Neural progenitor cell (in vitro differentiated cells): ENCODE measurements at regions not wholly inside any gene's neighbourhood (a gene's known extent, or its start where the extent isn't known, plus 50 kb on each side); places are given as distances from the start of the nearest gene placed in this dataset.

ENCODE experiments used
- DNase-seq: peaks from one replicate; pipeline ENCODE4 v3.0.0-alpha.2; 2016; ENCODE audit warnings: low spot score
- H2AFZ ChIP-seq: fragments of 200-600 bp; sonication (generic); replicated peaks from 2 replicates; pipeline ENCODE4 v1.6.1; 2016; ENCODE audit warnings: antibody characterized with exemption
- H3F3A ChIP-seq: fragments of 200-600 bp; sonication (generic); 2 replicates; pipeline ENCODE4 v1.6.1; 2016; ENCODE audit warnings: antibody characterized with exemption, low read depth
- H3K27ac ChIP-seq: fragments of 200-600 bp; sonication (generic); 2 replicates; pipeline ENCODE4 v1.5.1; 2016; ENCODE audit warnings: mild to moderate bottlenecking
- H3K27me3 ChIP-seq: fragments of 200-600 bp; sonication (generic); 2 replicates; pipeline ENCODE4 v1.6.1; 2016; ENCODE audit warnings: mild to moderate bottlenecking, moderate library complexity
- H3K36me3 ChIP-seq: fragments of 200-600 bp; sonication (generic); 2 replicates; pipeline ENCODE4 v1.5.1; 2016
- H3K4me1 ChIP-seq: fragments of 200-600 bp; sonication (generic); 2 replicates; pipeline ENCODE4 v1.6.1; 2016; ENCODE audit warnings: mixed run types
- H3K4me2 ChIP-seq: fragments of 200-600 bp; sonication (generic); 2 replicates; pipeline ENCODE4 v1.6.1; 2016
- H3K4me3 ChIP-seq: fragments of 200-600 bp; sonication (generic); 2 replicates; pipeline ENCODE4 v1.5.1; 2016
- H3K79me2 ChIP-seq: fragments of 200-600 bp; sonication (generic); 2 replicates; pipeline ENCODE4 v1.6.1; 2016; ENCODE audit warnings: low read depth
- H3K9ac ChIP-seq: fragments of 200-600 bp; sonication (generic); 2 replicates; pipeline ENCODE4 v1.6.1; 2016
- H3K9me3 ChIP-seq: fragments of 200-600 bp; sonication (generic); 2 replicates; pipeline ENCODE4 v1.5.1; 2016; ENCODE audit warnings: low read depth
- H4K20me1 ChIP-seq: fragments of 200-600 bp; sonication (generic); 2 replicates; pipeline ENCODE4 v1.6.1; 2016; ENCODE audit warnings: low read depth
- H3K27ac Mint-ChIP-seq: 3 replicates; pipeline ENCODE4 v1.8.0; 2021; ENCODE audit warnings: mixed read lengths
- H3K27me3 Mint-ChIP-seq: 2 replicates; pipeline ENCODE4 v1.8.0; 2022; ENCODE audit warnings: low read depth, mild to moderate bottlenecking, inconsistent platforms, moderate library complexity, mixed read lengths; ENCODE audit not compliant: insufficient read depth
- H3K36me3 Mint-ChIP-seq: 3 replicates; pipeline ENCODE4 v1.8.0; 2021; ENCODE audit warnings: mixed read lengths
- H3K4me1 Mint-ChIP-seq: 3 replicates; pipeline ENCODE4 v1.8.0; 2021; ENCODE audit warnings: mixed read lengths
- H3K4me3 Mint-ChIP-seq: 3 replicates; pipeline ENCODE4 v1.8.0; 2021; ENCODE audit warnings: mild to moderate bottlenecking, moderate library complexity, mixed read lengths
- H3K9me3 Mint-ChIP-seq: 3 replicates; pipeline ENCODE4 v1.8.0; 2020; ENCODE audit warnings: mixed read lengths
- CTCF ChIP-seq: fragments of 200-600 bp; sonication (generic); IDR thresholded peaks from 2 replicates; pipeline ENCODE4 v1.5.1; 2017; ENCODE audit warnings: antibody characterized with exemption, mild to moderate bottlenecking
- EZH2 ChIP-seq: fragments of 200-600 bp; sonication (generic); IDR thresholded peaks from 2 replicates; pipeline ENCODE4 v1.6.1; 2017; ENCODE audit warnings: antibody characterized with exemption, mild to moderate bottlenecking, moderate library complexity
- EZH2phosphoT487 ChIP-seq: fragments of 200-600 bp; sonication (generic); IDR thresholded peaks from 2 replicates; pipeline ENCODE4 v1.6.1; 2017; ENCODE audit warnings: antibody characterized with exemption

DNA sequence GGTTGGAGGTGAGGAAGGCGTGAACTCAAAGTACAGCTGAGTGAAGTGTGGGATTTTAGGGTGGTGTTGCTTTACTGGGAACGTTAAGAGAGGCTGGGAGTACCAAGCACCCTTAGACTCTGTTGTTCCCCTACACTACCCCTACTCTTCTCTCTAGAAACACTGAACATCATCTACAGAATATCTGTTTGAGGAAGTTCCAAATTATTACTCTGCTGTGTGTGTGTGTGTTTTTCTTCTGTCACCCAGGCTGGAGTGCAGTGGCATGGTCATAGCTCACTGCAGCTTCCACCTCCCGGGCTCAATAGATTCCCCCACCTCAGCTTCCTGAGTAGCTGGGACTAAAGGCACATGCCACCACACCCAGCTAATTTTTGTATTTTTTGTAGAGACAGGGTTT, 76.7 kb upstream of the AP1S2 start:
- no peaks in the 10 kb centered on the region for H3K79me2 ChIP-seq
- peaks cover 2% of the 10 kb centered on the region for H3K27me3 Mint-ChIP-seq
- H3F3A ChIP-seq = peaks cover 16% of the 10 kb centered on the region
- TF ChIP-seq EZH2phosphoT487 (no peak), CTCF (no peak), EZH2 (no peak)
- peaks cover 14% of the 10 kb centered on the region for H3K4me1 Mint-ChIP-seq
- no peak overlapping the region for H3K9ac ChIP-seq
- H3K4me3 ChIP-seq = no peak overlapping the region
- H3K9me3 Mint-ChIP-seq = no peaks in the 10 kb centered on the region
- H4K20me1 ChIP-seq = no peaks in the 10 kb centered on the region
- H3K27ac Mint-ChIP-seq = no peak overlapping the region
- H3K4me3 Mint-ChIP-seq = no peak overlapping the region
- H3K36me3 ChIP-seq = no peaks in the 10 kb centered on the region
- no peak for DNase-seq
- H3K4me1 ChIP-seq = peaks cover 43% of the 10 kb centered on the region
- no peaks in the 10 kb centered on the region for H3K36me3 Mint-ChIP-seq
- no peaks in the 10 kb centered on the region for H3K9me3 ChIP-seq
- peak overlapping the region; percentile 22 for H2AFZ ChIP-seq
- H3K4me2 ChIP-seq = no peak overlapping the region
- no peaks in the 10 kb centered on the region for H3K27me3 ChIP-seq
- H3K27ac ChIP-seq = no peak overlapping the region

DNA sequence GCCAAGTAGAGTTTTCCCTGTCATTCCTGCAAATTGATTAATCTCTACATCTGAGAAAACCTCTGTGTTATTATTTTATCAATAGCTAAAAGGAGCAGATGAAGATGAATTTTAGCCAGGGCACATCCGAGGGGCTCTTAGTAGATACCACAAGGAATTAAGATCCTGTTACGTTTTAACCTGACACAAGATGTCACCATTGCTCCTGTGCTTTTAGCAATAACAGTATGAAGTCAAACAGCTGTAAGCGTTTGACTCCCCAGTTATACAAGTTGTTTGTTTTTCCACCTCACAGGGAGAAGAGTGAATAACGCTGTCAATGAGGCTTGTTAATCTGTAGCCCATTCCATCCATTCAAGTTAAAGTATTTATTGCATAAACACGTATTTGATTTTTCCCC, 76.0 kb upstream of the AP1S2 start:
- H3K79me2 ChIP-seq = no peaks in the 10 kb centered on the region
- Mint-ChIP-seq H3K9me3 (no peaks in the 10 kb centered on the region), H3K36me3 (no peaks in the 10 kb centered on the region), H3K27ac (no peak overlapping the region), H3K27me3 (peaks cover 2% of the 10 kb centered on the region), H3K4me3 (no peak overlapping the region), H3K4me1 (peaks cover 14% of the 10 kb centered on the region)
- no peaks in the 10 kb centered on the region for H3K9me3 ChIP-seq
- TF ChIP-seq CTCF (peak; percentile 70), EZH2phosphoT487 (no peak), EZH2 (no peak)
- no peaks in the 10 kb centered on the region for H4K20me1 ChIP-seq
- H3K36me3 ChIP-seq = no peaks in the 10 kb centered on the region
- H2AFZ ChIP-seq = peak overlapping the region; percentile 69
- no peak overlapping the region for H3K4me3 ChIP-seq
- H3K4me2 ChIP-seq = no peak overlapping the region
- no peak overlapping the region for H3K9ac ChIP-seq
- peaks cover 43% of the 10 kb centered on the region for H3K4me1 ChIP-seq
- peak; percentile 76 for DNase-seq
- H3F3A ChIP-seq = peaks cover 16% of the 10 kb centered on the region
- no peaks in the 10 kb centered on the region for H3K27me3 ChIP-seq
- H3K27ac ChIP-seq = no peak overlapping the region

- Mint-ChIP-seq H3K4me3 (no peak overlapping the region), H3K9me3 (peaks cover 6% of the 10 kb centered on the region), H3K27ac (no peak overlapping the region), H3K36me3 (no peaks in the 10 kb centered on the region), H3K4me1 (peaks cover 14% of the 10 kb centered on the region), H3K27me3 (peaks cover 2% of the 10 kb centered on the region)
- no peak for DNase-seq
- Histone ChIP-seq H3K4me2 (no peak overlapping the region), H3K79me2 (no peaks in the 10 kb centered on the region), H3K9me3 (no peaks in the 10 kb centered on the region), H2AFZ (peak overlapping the region; percentile 69), H3K27ac (no peak overlapping the region), H3F3A (peaks cover 16% of the 10 kb centered on the region), H3K27me3 (no peaks in the 10 kb centered on the region), H3K4me3 (no peak overlapping the region), H3K4me1 (peaks cover 43% of the 10 kb centered on the region), H3K9ac (no peak overlapping the region), H3K36me3 (no peaks in the 10 kb centered on the region), H4K20me1 (no peaks in the 10 kb centered on the region)
- TF ChIP-seq EZH2phosphoT487 = no peak
- no peak for TF ChIP-seq EZH2
- no peak for TF ChIP-seq CTCF
Measured at GRCh38 chrX:15929194-15929593, 74.6 kb upstream of the AP1S2 start.

DNA sequence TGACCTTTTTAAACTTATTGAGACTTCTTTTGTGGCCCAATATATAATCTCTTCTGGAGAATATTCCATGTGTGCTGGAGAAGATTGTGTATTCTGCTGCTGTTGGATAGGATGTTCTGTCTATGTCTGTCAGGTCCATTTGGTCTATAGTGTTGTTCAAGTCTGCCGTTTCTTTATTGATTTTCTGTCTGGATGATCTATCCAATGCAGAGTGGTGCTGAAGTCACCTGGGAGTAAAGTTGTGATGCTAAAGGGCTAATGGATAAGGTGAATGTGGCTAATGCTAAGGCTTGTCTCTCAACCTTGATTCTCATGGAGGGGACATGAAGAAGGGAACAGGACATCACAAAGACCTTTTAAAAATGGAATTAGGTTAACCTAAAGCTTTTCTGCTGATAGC, 72.0 kb upstream of the AP1S2 start:
- no peak overlapping the region for H3K27ac Mint-ChIP-seq

More for the DNA sequence above, 72.0 kb upstream of the AP1S2 start:
- no peaks in the 10 kb centered on the region for H3K27me3 ChIP-seq
- H3K9me3 ChIP-seq = no peaks in the 10 kb centered on the region
- DNase-seq = no peak
- no peak overlapping the region for H2AFZ ChIP-seq
- H3K9ac ChIP-seq = no peak overlapping the region
- TF ChIP-seq EZH2phosphoT487 = no peak
- peaks cover 21% of the 10 kb centered on the region for H3K4me1 ChIP-seq
- no peak overlapping the region for H3K27ac ChIP-seq
- H3K9me3 Mint-ChIP-seq = peaks cover 10% of the 10 kb centered on the region
- H3K36me3 ChIP-seq = no peaks in the 10 kb centered on the region
- no peaks in the 10 kb centered on the region for H3K79me2 ChIP-seq
- H3K4me3 Mint-ChIP-seq = no peak overlapping the region
- no peaks in the 10 kb centered on the region for H3K36me3 Mint-ChIP-seq
- no peak overlapping the region for H3K4me3 ChIP-seq
- no peaks in the 10 kb centered on the region for H3F3A ChIP-seq
- no peak overlapping the region for H3K4me2 ChIP-seq
- H3K27me3 Mint-ChIP-seq = peaks cover 2% of the 10 kb centered on the region
- peaks cover 19% of the 10 kb centered on the region for H3K4me1 Mint-ChIP-seq
- H4K20me1 ChIP-seq = no peaks in the 10 kb centered on the region
